ENCODE measurements at regions not wholly inside any gene's neighbourhood (a gene's known extent, or its start where the extent isn't known, plus 50 kb on each side); places are given as distances from the start of the nearest gene placed in this dataset.

DNA sequence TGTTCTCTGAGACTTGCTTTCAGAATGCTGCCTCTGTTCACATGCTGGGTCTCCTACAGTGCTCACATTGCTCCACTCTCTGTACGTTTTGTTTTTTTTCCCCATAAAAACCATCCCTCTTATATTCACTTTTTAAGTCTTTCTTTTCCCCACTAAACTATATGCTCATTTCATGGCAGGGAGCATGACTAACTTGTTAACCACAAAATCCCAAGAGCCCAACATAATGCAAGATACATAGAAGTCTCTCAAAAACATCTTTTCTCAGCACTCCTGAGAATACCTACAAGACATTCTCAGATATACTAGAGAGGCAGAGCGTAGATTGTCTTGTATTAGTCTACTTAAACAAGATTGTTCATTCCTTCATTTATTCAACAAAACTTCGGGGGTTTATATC is 73.3 kb downstream of the FAM76B start:
- TF ChIP-seq SMAD4 (CRISPR knock-in tag; IDR thresholded peaks at IDR 0.05), result no peak
- TF ChIP-seq, protein P1, sequence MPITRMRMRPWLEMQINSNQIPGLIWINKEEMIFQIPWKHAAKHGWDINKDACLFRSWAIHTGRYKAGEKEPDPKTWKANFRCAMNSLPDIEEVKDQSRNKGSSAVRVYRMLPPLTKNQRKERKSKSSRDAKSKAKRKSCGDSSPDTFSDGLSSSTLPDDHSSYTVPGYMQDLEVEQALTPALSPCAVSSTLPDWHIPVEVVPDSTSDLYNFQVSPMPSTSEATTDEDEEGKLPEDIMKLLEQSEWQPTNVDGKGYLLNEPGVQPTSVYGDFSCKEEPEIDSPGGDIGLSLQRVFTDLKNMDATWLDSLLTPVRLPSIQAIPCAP (CRISPR knock-in tag; IDR thresholded peaks at IDR 0.05), result no peak
- no peak for TF ChIP-seq SMAD3 (CRISPR knock-in tag; IDR thresholded peaks at IDR 0.05; ENCODE audit: borderline replicate concordance)
- no peak for TF ChIP-seq ZNF138 (CRISPR knock-in tag; conservative IDR thresholded peaks at IDR 0.05)
- TF ChIP-seq, protein P2, sequence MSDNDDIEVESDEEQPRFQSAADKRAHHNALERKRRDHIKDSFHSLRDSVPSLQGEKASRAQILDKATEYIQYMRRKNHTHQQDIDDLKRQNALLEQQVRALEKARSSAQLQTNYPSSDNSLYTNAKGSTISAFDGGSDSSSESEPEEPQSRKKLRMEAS (CRISPR knock-in tag; IDR thresholded peaks at IDR 0.05), result no peak
- TF ChIP-seq, protein P3, sequence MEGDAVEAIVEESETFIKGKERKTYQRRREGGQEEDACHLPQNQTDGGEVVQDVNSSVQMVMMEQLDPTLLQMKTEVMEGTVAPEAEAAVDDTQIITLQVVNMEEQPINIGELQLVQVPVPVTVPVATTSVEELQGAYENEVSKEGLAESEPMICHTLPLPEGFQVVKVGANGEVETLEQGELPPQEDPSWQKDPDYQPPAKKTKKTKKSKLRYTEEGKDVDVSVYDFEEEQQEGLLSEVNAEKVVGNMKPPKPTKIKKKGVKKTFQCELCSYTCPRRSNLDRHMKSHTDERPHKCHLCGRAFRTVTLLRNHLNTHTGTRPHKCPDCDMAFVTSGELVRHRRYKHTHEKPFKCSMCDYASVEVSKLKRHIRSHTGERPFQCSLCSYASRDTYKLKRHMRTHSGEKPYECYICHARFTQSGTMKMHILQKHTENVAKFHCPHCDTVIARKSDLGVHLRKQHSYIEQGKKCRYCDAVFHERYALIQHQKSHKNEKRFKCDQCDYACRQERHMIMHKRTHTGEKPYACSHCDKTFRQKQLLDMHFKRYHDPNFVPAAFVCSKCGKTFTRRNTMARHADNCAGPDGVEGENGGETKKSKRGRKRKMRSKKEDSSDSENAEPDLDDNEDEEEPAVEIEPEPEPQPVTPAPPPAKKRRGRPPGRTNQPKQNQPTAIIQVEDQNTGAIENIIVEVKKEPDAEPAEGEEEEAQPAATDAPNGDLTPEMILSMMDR (IDR thresholded peaks at IDR 0.05), result no peak
- TF ChIP-seq, protein P4, sequence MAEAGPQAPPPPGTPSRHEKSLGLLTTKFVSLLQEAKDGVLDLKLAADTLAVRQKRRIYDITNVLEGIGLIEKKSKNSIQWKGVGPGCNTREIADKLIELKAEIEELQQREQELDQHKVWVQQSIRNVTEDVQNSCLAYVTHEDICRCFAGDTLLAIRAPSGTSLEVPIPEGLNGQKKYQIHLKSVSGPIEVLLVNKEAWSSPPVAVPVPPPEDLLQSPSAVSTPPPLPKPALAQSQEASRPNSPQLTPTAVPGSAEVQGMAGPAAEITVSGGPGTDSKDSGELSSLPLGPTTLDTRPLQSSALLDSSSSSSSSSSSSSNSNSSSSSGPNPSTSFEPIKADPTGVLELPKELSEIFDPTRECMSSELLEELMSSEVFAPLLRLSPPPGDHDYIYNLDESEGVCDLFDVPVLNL (CRISPR knock-in tag; IDR thresholded peaks at IDR 0.05; ENCODE audit: borderline replicate concordance, low read depth), result no peak
- no peak for TF ChIP-seq ZNF317 (CRISPR knock-in tag; IDR thresholded peaks at IDR 0.05; ENCODE audit: borderline replicate concordance, low read depth)

Data from WTC11 (cell line).